Right lung (tissue), 2 donors: ENCODE measurements at regions not wholly inside any gene's neighbourhood (a gene's known extent, or its start where the extent isn't known, plus 50 kb on each side); places are given as distances from the start of the nearest gene placed in this dataset.

Experiments used
- DNase-seq, 2 donors: peaks; one replicate each; pipeline ENCODE4 v3.0.0-alpha.2; 2013

DNA sequence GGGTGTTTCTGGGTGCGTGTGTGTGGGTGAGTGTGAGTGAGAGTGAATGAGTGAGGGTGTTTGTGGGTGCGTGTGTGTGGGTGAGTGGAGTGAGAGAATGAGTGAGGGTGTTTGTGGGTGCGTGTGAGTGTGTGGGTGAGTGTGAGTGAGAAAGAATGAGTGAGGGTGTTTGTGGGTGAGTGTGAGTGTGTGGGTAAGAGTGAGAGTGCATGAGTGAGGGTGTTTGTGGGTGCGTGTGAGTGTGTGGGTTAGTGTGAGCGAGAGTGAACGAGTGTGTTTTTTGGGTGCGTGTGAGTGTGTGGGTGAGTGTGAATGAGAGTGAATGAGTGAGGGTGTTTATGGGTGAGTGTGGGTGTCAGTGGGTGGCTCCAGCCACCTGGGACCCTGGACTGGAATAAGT lies 1676.1 kb upstream of the TENM3 start:
- DNase-seq, result no peak

DNA sequence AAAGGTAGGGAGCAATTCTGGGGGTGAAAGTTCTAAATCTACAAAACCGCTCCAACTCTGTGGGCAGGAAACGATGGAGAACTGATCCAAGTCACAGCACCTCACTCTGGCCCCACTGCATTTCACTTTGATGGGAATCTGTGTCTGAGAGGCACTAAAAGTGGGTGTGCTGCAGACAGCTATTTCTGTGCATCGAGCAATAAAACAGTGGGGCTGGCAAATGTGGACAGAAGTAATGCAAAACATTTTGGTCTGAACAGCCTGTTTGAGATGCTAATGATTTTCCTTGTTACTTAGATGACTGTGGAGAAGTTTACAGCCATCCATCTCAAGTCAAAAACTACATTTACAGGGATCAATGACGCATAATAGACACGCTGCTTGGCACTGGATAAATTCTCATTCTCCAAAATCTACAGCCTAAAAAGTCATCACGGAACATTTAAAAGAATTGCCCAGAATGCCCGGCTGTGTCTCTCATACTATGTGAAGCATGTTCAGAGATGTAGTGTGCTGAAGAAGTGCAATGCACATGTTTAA lies 1671.6 kb upstream of the TENM3 start:
- DNase-seq, result no peak

DNA sequence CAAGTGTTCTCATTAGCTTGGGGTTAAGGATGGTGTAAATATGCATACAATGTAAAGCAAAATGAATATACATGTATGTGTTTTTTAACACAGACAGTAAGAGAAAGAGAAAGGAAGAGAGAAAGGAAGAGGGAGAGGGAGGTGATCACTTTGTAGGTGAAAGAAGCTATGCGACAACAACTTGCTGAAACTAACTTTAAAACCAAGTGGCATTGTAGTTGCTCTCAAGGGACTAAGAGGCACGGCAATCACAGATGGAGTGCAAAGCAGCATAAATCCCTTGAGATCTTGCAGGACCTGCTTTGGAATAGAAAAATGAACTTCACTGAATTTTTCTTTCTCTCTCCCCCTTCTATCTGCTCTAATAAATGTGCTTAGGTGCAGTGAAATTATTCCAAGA lies 1665.0 kb upstream of the TENM3 start:
- DNase-seq, result no peak

DNA sequence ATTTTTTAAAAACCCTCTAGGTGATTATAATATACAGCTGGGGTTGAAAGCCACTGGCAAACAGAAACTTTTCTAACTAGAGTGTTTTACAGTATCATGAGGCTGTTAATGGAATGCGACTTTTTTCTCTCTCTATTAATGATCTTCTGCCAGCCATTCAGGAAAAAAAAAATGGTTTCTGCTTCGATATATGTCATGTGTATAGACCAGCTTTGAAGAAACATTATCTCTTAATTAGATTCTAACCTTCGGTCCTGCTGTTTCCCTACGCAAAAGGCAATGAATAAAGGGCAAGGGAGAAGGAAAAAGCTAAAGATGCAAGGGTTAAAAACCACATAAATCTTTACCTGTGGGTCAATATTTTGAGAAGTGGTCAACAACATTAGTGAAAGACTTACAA lies 1662.1 kb upstream of the TENM3 start:
- no peak for DNase-seq

DNA sequence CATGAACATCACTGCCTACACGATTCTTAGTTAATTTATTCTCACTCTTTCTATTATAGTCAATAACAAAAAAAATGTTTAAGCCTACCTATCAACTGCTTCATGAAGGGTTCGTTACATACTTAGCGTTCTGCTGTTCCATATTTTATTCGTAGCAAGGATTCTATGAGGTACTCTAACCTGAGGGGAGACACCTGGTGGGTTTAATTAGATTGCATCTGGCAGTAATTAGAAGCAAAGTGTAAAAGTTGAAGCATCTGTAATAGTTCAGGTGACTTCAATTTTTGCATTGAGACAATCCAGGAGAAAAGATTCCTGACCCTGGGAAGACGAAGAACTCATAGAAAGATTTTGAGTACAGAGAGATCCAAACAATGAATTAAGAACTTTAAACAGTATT lies 1655.8 kb upstream of the TENM3 start:
- DNase-seq, result no peak

DNA sequence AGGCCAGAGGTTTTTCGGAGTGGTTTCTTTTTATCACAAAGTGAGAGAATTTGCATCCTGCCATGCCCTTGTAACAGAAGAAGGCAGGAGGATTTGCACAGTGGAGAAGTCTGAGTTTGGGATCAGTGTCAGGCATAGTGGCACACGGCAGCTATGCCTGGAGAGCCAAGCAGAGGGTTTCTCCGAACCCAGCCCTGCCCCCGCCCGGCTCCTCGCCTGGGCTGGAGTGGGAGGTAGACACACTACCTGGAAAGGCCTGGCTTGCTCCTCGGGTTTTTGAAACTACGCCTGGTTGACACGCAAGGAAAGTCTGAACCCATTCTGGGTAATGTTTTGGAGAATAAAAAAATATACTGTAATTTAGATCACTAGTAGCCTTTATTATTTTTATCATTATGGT lies 1653.6 kb upstream of the TENM3 start:
- DNase-seq, result no peak

DNA sequence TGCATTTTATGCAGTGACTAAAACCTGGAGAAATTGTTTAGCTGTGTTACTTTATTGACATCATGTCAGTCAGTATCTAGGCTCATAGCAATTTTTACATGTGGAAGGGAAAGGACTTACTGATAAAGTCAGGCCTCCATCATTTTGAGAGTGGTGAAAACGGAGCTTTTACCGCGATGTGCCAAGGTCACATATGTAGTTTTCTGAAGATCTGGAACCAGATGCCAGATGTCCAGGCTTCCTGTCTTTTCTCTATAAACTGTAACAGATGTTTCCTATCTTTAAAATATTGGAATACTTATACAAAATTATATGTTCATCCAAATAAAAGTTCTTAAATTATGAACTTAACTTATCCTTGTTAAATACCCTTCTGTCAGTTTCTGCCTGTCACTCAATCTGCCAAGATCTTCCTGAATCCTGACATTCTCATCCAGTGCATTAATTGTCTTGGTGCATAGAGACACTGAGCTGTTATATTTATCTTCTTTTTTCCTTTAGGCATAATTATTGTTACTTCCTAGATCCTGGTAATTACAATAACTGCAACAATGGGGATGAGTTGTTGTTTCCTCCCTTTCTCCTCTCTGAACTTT lies 1646.2 kb upstream of the TENM3 start:
- no peak for DNase-seq

DNA sequence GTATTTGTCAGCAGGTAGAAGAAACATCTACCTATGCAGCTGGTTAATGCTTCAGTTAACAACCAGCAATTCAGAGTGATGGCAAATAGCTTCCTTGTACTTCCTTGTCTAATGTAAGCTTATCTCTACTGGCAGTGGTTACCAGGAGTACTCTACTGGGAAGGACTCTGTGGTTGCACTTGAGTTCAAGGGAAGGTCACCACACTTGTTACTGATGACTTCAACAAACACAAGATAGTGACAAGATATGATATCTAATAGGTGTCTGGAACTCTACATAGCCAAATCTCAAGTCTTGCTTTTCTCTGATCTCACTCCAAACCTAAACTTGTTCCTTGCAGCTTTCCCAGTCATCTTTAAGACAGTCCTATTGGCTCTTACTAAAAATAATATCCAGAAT lies 1644.9 kb upstream of the TENM3 start:
- no peak for DNase-seq

DNA sequence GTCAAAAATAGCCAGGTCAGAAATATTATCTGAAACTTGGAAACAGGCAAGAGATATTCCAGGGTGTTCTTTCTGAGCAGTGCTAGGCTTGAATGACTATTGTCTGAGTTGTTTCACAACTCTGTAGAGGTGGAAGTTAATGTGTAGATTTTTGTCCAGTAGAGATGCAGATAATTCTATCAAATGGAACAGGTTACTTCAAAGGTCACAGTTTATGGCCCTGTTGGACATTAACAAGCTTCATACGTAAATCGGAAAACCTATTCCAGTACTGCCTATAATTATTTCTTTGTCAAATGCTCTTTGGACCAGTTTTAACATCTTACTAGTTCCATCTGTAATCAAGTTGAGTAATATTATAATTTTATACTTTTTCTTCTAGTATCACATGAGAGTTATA lies 1639.4 kb upstream of the TENM3 start:
- no peak for DNase-seq

DNA sequence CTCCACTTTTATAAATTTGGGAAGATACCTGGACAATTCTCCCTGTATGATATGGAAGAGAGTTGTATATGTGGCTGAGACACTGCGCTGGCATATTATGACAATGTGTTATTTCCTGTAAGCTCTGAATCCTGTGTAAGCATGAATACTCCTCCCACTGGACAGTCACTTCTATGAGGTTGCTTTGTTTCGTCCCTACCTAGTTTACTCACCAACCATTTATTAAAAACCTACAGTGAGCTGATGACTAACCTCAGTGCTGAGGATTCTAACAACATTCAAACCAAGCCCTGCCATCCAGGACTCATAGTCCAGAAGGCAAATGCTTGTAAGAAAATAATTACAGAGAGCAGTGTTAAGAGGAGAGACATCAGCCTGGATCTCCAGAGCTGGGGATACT lies 1632.9 kb upstream of the TENM3 start:
- no peak for DNase-seq

DNA sequence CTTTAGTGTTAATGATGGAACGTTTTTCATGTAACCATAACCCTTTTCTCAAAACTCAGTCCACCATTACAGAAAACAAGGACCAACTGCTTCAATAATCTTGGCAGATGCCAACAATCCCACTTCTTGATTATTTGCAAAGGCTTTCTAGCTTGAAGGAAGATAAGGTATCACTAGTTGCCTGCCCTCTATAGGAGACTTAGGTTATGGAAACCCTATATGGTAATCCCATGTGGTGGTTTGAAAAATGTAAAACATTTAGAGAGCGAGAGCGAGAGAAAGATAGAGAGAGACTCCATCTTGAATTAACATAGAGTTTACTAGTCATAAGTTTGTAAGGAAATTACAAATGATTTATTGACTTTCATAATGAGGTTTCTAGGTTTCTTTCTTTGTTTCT lies 1627.5 kb upstream of the TENM3 start:
- no peak for DNase-seq

DNA sequence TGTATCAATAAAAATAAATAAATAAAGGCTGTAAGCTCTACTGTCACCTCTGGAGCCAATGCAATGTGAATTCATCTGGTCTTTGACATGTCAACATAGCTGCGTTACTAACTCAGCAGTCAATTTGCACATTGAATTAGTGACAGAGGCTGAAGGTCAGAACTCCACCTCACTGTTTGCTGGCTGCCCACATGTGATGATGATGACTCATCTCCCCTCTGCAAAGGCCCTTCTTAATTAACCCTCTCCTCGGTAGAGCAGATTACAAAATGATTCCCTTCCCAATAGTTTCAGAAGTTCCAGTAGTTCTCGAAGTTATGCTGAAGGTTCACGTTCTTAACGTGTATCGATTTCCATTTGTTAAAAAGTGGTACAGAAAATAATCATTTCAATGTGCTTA lies 1626.0 kb upstream of the TENM3 start:
- no peak for DNase-seq

DNA sequence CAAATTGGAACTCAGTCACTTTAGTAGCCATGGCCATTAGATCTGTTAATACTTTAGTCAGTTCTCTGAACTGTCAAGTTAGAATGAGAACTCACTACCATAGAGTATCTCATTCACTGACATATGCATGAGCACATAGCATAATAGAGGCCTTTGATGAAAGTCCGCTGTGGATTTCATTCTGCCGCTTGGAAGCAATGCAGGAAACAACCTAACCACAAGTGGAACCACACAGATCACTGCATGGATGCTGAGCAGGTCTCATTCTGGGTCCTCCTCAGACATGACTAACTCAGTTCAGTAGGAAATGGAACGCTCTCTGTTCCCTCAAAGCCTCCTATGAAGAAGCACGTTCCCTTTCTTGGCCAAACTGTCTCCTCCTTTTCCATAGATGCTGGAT lies 1624.8 kb upstream of the TENM3 start:
- no peak for DNase-seq

DNA sequence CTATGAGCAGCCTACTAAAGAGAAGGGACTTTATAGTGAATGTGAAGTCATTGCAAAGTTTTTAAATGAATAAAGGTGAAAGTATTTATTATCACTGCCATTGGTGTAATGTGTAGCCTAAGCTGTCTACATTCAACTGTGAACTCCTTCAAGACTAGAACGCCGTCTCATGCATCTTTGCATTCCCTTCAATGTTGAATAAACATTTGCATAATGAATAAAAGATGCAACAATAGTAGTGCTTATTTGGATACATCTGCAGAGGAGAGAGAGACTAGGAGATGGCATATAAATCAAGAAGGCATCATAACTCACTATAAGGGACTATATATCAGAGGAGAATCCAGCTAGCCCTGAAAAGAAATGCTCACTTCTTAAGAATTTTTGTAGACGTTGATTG lies 1623.8 kb upstream of the TENM3 start:
- no peak for DNase-seq

DNA sequence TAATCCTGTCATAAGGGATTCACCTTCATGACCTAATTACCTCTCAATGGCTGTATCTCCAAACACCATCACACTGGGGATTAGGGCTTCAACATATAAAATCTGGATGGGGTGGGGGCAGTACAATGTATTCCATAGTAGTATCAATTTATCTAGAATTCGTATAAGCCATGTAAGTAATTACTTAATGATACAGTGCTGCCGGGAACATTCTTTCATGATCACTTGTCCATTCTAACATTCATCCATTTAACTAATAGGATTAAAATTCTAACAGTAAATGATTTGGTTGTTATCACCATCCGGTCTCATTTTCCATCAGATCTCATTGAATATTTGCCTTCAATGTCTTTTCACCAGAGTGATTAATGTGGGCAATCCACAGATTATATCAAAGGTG lies 1620.9 kb upstream of the TENM3 start:
- no peak for DNase-seq

DNA sequence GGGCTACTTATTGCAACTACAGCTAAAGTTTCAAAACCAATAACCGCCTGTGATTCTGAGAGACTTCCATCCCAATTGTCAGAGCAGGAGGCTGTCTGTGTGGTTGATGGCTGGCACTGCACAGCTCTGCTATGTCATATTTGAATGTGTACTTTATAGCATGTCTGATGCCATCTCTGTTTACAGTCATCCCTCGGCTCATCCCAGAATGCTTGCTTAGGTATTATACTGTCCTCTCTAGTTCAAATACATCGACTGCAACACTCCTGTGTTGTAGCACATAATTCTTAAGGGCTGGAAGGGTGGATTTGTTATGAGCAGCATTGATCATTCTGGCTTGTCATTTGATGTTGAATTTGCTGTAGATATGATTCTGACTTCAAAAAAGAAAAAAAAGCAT lies 1617.5 kb upstream of the TENM3 start:
- no peak for DNase-seq

DNA sequence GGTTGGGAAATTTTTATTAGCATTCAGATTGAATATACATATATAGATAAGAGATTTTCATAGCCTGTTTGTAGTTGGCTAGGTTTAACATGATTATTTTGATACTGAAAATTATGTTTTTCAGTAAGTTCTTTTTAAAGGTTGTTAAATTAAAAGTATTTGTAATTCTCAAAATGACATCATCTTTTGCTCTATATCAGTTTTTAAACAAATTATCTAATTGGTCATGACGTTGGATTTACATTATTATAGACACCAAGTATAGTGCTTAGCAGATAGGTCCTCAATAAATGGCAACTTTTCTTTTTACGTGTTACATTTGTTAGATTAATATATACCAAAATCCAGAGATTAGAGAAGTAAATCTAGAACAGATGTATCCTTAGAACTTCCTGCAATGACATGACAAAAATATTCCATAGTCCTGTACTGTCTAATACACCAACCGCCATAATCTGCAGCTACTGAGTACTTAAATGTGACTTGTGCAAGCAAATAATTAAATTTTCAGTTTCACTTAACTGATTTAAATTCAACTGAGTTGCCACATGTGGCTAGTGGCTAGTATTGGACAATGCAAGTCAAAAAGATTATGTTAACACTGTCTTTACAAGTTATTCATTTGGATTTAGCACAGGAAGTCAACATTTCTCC lies 1613.1 kb upstream of the TENM3 start:
- DNase-seq, result no peak

DNA sequence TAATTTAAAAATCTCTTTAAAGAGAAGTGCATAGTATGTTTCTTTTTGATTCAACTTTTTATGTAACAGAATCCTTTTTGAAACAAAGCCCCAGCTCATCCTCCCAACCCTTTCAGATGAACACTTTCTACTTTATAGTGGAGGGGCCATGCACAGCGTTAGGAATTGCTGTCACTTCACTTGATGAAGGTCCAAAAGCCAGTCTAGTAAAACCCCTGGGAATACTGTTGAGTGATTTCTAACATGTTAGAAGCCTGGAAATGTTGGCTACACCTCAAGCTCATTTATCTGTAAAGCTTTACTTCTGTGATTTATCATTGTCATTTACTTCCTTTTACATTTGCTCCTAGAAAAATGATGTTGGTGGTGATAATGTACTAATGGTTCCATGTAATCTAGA lies 1608.9 kb upstream of the TENM3 start:
- DNase-seq, result no peak

DNA sequence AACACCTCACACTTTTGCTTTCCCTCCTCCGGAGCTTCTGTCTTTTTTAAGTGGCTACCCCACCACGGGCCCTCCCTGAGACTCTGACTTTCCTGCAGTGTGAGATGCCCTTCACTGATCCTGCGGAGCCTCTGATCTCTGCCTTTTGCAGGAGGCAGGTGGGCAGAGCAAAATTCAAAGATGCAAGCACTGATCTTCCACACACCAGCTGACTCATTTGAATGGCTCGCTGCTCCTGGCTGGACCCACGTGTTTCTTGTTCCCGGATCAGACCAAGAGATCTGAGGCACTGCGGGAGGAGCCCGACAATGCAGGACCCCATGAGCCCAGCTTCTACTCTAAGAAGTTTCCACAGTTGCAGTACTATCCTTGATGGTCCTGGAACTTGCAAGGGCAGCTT lies 1607.9 kb upstream of the TENM3 start:
- DNase-seq, result no peak

DNA sequence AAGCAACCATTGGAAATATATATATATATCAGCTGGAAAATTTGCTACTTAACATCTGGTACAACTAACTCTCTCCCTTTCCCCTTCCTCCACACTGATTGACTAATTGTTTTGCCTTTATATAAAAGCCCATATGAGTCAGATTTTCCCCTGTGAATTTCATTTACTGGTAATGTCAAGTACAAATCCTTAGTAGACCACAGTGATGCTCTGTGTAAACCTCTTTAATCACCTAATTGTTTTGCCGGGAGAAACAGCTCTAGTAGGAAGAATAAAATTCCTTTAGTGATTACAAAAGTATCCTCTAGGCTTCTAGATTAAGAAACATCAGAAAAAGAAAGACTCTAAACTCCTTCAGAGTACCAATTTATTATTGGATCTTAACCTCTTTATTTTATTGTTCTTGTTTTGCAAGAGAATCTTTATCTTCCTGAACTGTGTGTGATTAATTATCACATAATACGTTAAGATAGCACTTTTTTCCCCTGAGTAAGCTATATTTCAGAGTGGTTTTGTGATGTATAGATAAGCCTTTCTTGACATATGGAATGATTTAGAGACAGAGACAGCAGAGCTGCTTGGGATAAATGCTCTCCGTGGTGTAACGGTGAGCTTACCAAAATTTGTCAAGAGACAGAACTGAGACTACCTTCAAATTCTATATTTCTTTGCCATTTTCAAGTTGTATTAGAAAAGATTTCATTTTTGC lies 1606.4 kb upstream of the TENM3 start:
- peak in 1 of 2 donors; percentile 1 for DNase-seq

DNA sequence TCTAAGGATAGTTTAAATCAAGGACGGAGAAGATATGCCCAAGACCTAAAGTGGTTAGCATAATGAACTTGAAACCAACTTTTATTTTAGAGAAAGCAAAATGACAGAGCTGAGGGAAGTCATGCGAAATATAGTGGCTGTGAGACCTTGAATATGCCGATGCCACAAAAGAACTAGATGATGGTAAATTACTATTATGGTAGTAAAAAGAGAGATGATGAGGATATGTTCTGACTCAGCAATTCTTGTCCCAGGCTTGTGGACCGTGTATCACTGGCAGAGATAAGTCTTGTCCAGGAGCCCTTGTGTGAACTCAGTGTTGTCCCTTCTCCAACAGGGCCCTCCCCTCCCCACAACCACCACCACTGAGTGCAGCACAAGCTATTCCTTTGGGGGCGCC lies 1605.6 kb upstream of the TENM3 start:
- DNase-seq, result no peak

DNA sequence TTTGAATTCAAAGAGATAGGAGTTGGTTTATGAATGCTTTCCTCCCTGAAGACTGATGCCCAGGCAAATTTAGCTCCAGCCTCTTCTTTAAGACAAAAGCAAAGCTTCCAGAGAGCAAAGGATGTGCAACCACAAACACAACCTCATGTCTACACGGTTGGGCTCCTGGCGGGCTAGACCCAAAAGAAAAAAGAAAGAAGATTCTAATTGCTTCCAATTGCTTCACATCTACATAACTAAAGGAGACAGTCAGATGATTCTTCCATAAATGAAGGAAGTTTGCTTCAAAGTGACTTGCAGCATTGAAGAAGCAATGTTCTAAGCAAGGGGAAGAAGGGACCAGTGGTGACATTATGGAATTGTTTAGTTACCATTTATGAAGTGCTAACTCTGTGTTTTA lies 1603.0 kb upstream of the TENM3 start:
- no peak for DNase-seq

DNA sequence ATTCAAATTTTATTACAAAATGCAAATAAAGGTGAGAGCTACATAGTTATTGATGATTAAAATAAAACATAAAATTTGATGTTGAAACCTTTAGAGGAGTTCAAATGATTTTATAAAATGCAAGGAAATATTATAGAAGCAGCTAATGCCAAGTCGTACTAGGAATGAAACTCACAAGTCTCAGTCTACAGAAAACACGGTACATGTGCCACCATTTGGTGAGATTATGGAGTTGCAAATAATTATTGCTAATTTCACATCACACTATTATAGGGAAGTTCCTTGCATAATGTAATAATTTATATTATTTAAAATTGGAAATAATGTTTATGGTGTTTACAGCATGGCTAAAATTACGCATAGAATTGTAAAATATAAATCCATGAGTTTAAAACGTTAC lies 1601.7 kb upstream of the TENM3 start:
- DNase-seq, result no peak
